GM19193 (cell line): ENCODE measurements at regions not wholly inside any gene's neighbourhood (a gene's known extent, or its start where the extent isn't known, plus 50 kb on each side); places are given as distances from the start of the nearest gene placed in this dataset.

Experiments used
- POLR2A ChIP-seq: IDR thresholded peaks from 4 replicates; pipeline ENCODE4 v1.6.1; 2011; ENCODE audit not compliant: insufficient read depth, insufficient read length; ENCODE audit errors: extremely low read depth

DNA sequence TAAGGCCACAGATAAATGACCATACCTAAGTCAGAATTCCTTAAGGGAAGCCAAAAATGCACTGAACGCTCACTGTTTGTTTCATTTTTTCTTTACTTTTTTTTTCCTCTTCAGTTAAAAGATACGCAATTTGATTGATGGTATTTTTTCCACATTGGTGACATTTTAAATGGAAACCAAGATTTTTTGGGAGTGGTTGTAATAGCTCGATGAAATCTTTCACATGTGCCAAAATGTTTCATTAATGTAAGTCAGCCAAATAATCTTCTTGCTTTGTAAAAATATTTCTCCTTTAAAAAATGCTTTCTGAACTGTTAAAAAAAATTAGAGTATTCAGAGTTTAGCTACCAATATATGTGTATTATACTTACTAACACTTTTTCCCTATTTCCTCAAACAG lies 339.8 kb downstream of the ZEB2 start:
- TF ChIP-seq POLR2A: no peak

- TF ChIP-seq POLR2A: no peak
Observed at GRCh38 chr2:144170179-144170578, 349.7 kb downstream of the ZEB2 start.

GRCh38 chr2:144166743-144167142 lies 353.2 kb downstream of the ZEB2 start:
- no peak for TF ChIP-seq POLR2A

DNA sequence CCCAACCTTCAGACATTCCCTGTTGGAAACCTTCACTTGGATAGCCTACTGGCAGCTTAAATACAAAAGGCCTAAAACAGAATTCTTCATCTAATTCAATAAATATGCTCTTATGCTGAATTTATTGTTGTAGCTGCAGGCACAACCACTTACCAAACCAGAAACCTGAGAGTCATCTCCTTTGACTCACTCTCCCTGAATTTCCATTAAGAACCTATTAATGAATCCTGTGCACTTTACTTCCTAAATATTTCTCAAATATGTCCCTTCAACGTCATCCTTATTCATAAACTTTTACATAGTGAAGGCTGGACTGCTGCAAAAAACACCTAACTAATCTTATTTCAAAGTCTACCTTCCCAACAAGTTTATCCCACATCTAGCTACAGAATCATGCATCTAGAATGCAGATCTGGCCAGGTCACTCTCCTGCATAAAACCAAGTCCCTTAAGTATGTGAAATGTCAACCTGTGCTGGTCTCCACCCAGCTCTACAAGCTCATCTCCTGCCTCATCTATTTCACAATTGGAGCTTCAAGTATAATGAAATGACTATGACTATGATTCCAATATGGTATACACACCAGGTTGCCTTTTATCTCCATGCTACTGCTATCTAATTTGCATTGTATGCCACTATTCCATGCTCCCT lies 354.2 kb downstream of the ZEB2 start:
- TF ChIP-seq POLR2A: no peak

DNA sequence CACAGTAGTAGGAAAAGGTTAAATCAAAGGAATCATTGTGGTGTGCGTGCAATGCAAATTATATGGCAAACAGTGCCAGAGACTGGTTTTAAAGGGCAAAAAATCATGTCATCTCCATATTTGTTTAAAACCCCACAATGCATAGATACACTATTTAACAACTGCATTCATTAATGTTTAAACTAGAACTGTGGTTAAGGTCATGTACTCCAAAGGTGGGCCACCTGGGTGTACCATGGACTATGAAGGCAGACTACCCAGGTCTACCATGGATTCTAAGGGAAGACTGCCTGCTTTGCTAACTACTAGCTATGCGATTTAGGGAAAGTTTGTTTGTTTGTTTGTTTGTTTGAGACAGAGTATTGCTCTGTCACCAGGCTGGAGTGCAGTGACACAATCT lies 356.3 kb downstream of the ZEB2 start:
- TF ChIP-seq POLR2A: no peak

DNA sequence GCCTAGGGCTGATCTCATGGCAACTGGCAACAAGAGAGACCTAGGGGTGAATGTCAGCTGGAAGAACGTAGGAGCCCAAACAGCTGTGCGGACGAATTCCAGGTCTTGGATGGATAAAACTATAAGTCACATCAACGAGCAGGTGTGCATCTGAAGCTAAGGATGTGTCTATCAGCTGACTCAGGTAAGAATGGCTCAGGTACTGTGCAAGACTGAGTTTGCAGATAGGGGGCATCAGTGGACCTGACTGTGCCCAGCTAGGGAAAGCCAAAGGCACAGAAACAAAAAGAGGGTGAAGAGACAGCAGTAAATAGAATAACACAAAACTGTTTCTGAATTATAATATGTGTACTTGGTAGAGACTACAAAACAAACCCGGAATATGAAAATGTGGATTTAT lies 357.3 kb downstream of the ZEB2 start:
- TF ChIP-seq POLR2A: no peak

- TF ChIP-seq POLR2A: no peak
Observed at GRCh38 chr2:144161061-144161460, 358.9 kb downstream of the ZEB2 start.

DNA sequence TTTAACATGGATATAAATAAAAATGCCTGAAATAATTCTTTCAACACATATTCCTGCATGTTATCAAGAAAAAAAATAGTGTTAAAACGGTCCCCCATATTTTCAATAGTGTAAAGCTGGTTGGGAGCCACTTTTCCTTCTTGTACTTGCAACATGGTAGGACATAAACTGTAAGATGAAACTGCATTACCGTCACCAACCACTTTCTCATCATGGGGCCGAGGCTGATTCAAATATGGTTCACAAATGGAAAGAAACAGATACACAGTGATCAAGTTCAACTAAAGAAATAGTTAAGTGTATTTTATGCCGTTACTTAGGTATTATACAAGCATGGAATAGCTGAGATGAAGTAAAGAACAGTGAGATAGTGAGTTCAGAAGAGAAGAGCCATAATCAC lies 360.7 kb downstream of the ZEB2 start:
- TF ChIP-seq POLR2A: no peak

DNA sequence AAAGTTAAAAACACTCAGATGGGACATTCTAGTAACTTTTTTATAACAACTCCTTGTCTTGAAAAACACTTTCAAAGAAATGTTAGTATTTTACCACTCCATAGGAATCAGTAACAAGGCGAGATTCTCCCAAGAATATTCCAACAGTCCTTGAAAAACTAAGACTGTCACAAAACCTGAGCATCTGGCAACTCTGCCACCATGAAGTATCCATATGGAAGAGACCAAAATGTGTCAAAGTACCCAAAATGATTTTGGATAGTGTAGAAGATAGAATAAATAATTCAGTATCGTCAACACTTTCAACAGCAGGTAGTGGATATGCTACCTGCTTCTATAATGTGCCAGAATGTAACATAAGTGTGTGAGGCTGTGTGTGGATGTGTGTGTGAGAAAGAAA lies 361.8 kb downstream of the ZEB2 start:
- no peak for TF ChIP-seq POLR2A

DNA sequence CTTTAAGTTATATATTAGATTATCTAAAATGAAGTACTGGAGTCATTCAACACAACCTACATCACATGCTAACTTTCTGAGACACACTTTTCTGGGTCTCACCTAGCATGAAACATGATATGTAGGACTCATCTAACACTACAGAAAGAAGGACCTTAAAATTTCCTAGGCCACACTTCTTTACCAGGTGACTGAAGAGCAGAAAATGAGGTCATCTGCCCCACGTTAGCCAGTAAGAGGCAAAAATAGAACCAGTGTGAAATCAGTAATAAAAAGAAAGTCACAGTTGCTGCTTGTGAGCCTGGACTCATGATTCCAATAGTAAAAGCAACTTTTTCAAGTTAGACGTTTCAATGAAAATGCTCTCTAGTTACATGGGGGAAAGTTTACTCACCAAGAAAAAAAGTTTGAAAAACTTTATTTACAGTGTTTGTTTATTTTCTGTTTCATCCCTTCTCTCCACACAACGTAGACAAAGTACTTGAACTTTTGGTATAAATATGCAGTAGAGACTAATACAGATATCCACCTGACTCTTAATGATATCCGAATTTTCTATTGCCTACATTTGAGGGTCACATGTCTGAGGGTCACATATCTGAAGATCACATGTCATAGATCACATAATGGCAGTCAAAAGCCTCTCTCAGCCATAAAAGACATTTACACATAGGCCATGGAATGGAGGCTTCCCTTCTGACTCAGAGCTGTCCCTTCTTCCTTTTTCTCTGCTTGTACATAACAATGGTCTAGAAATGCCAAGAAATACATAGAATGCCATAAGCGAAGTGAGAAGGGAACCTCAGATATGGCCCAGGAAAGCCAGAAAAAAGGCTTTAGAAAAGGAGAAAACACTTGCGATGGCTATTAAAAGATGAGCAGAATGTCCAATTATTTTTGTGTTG lies 362.9 kb downstream of the ZEB2 start:
- TF ChIP-seq POLR2A: no peak

DNA sequence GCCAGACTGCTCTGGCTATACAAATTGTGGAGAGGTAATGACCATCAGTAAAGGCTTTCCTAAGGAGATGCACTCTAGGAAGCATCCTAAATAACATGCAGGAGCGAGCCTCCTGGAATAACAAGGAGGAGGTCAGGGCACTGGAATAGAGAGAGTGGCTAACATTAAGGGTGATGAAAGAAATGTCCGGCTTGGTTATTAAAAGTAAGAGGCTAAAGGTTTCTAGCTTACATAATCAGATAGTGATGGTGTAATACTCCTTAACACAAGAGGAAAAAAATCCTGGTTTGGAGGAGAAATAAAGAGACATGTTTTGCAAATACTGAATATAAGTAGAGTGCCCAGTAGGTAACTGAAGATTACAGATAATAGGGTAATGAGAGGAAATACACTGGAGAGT lies 365.7 kb downstream of the ZEB2 start:
- no peak for TF ChIP-seq POLR2A

DNA sequence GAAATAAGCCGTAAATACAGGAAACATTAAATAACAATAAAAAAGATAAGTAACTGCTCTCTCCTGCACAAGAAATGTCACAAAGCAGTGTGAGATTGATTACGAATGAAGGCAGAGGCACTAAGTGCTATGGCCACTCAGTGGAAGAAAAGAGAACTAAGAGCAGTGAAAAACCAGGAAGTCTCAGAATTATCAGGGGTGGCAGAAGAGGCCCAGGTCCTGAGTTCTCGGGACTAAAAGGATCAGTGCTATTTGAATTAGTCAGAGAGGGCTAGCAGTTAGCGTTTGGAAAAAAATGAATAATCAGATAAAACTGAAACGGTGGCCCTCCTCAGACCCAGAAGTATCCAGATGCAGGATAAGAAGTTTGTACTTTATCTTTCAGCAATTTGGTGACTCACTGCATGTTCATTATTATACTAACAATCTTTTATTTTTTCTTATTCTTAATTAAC lies 367.1 kb downstream of the ZEB2 start:
- TF ChIP-seq POLR2A: no peak

DNA sequence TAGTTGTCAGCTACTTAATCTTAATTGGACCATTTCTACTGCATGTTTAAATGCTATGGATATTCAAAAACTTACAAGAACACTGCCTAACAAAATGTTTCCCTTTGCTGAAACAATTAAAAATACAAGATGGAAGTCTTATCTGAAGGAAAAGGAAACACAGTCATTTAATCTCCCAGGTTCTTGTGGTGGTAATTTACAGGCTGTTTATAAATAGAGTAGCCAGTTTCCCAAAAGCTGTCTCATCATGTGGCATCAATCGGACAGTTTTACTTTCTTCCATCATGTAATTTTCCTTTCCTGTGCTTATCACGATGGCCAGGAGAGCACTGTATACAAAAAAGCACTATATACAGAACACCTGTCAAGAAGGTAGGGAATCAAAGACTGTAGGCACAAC lies 368.1 kb downstream of the ZEB2 start:
- TF ChIP-seq POLR2A: no peak

- TF ChIP-seq POLR2A: no peak
Observed at GRCh38 chr2:144151405-144151804, 368.5 kb downstream of the ZEB2 start.

DNA sequence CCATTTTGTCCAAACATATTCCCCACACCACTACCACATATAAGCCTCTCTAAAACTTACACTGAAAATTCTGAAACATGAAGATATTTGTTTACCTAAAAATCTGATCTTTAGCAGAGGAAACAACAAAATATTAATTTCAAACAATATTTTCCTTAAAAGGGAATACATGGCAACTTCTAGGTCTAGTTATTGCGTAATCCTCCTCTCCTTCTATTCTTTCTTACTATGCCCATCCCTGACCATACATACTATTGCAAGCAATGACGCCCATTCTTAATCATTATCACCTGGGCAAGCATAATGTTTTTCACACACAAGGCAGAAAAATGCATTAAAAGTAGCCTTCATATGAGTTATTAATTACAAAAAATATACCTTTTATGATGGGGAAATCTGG lies 372.6 kb downstream of the ZEB2 start:
- no peak for TF ChIP-seq POLR2A

DNA sequence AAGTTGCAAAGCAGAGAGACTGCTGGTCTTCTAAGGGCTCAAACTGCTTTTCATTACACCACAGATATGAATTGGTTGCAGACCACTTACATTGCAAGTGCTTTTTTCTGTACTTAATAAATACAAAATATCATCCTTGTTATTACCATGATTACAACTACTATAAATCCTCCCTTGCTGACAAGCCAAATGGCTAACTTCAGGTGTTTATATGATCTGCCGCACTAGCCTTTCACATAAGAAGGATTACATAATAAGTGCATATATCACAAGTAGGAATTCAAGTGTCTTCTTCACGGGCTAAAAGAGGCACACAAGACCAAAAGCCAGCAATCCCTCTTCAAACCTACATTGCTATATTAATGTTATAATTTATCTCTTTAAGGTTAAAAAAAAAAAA lies 373.0 kb downstream of the ZEB2 start:
- TF ChIP-seq POLR2A: no peak
